ENCODE measurements at regions not wholly inside any gene's neighbourhood (a gene's known extent, or its start where the extent isn't known, plus 50 kb on each side); places are given as distances from the start of the nearest gene placed in this dataset.

- TF ChIP-seq CTCF (IDR thresholded peaks at IDR 0.05) (no peak), POLR2A (IDR thresholded peaks at IDR 0.05) (no peak)
Observed at GRCh38 chr10:123354521-123354920, 200.3 kb downstream of the BUB3 start.
